Natural killer cell (primary cell): ENCODE measurements at regions not wholly inside any gene's neighbourhood (a gene's known extent, or its start where the extent isn't known, plus 50 kb on each side); places are given as distances from the start of the nearest gene placed in this dataset.

Source experiments
- ATAC-seq, 3 donors: fragments of 150-1000 bp in 2 of 3; fragments of 200-7000 bp in 1 of 3; cut with Tn5 transposase; 1 replicate in 1 of 3; 2 replicates in 2 of 3; pipeline ENCODE4 v1.10.0; 2021; ENCODE audit warnings: mild to moderate bottlenecking in 2 of 3, moderate library complexity in 2 of 3
- DNase-seq, 2 donors: peaks; one replicate each; pipeline versions ENCODE4 v3.0.0 to v3.0.0-alpha.2; 2013 to 2021; ENCODE audit warnings: mixed read lengths in 1 of 2
- H3K27ac ChIP-seq: one replicate; pipeline ENCODE4 v1.5.1; 2013; ENCODE audit warnings: mild to moderate bottlenecking, low read length
- H3K27me3 ChIP-seq: one replicate; pipeline ENCODE4 v1.6.1; 2013; ENCODE audit warnings: low read length; ENCODE audit not compliant: control insufficient read depth, insufficient read depth
- H3K36me3 ChIP-seq: one replicate; pipeline ENCODE4 v1.6.1; 2013; ENCODE audit warnings: low read length; ENCODE audit not compliant: control insufficient read depth, insufficient read depth
- H3K4me1 ChIP-seq: one replicate; pipeline ENCODE4 v1.6.1; 2013; ENCODE audit warnings: low read length; ENCODE audit not compliant: control insufficient read depth, insufficient read depth
- H3K4me3 ChIP-seq: one replicate; pipeline ENCODE4 v1.5.1; 2013; ENCODE audit warnings: low read length
- H3K9me3 ChIP-seq: one replicate; pipeline ENCODE4 v1.6.1; 2013; ENCODE audit warnings: low read length; ENCODE audit not compliant: control insufficient read depth, insufficient read depth
- H3K27ac Mint-ChIP-seq, 2 donors: one replicate each; pipeline ENCODE4 v1.8.0; 2022; ENCODE audit warnings: mild to moderate bottlenecking in 2 of 2, mixed read lengths in 2 of 2, moderate library complexity in 1 of 2
- H3K27me3 Mint-ChIP-seq, 2 donors: one replicate each; pipeline ENCODE4 v1.8.0; 2022; ENCODE audit warnings: low read depth in 2 of 2, mixed read lengths in 2 of 2
- H3K36me3 Mint-ChIP-seq: one replicate; pipeline ENCODE4 v1.8.0; 2022; ENCODE audit warnings: mixed read lengths
- H3K4me1 Mint-ChIP-seq, 2 donors: one replicate each; pipeline ENCODE4 v1.8.0; 2022; ENCODE audit warnings: mixed read lengths in 2 of 2
- H3K4me3 Mint-ChIP-seq: one replicate; pipeline ENCODE4 v1.8.0; 2022; ENCODE audit warnings: mild to moderate bottlenecking, moderate library complexity, mixed read lengths
- H3K9me3 Mint-ChIP-seq, 2 donors: one replicate each; pipeline ENCODE4 v1.8.0; 2022; ENCODE audit warnings: mixed read lengths in 2 of 2
- CTCF ChIP-seq: fragments of 200-600 bp; IDR thresholded peaks from one replicate; pipeline ENCODE4 v1.8.0; 2022; ENCODE audit warnings: antibody characterized with exemption
- WGBS: methylation state at CpG from one replicate; pipeline ENCODE4 v1.1.7; 2013; ENCODE audit warnings: missing lambda C conversion rate; ENCODE audit not compliant: insufficient coverage; 5-methylcytosine and 5-hydroxymethylcytosine counted together
- intact Hi-C: fragments of 100-400 bp; cut with micrococcal nuclease; formaldehyde crosslinking; loops from one replicate; pipeline ENCODE4 v1.14.2; 2022

- Mint-ChIP-seq H3K36me3 (no peaks in the 10 kb centered on the region), H3K27me3 (no peaks in the 10 kb centered on the region), H3K9me3 (peaks cover 6 to 9% of the 10 kb centered on the region in 2 donors), H3K4me3 (no peak overlapping the region), H3K27ac (no peak overlapping the region), H3K4me1 (no peaks in the 10 kb centered on the region)
- Histone ChIP-seq H3K27me3 (no peaks in the 10 kb centered on the region), H3K9me3 (no peaks in the 10 kb centered on the region), H3K36me3 (no peaks in the 10 kb centered on the region), H3K27ac (no peak overlapping the region), H3K4me1 (no peaks in the 10 kb centered on the region), H3K4me3 (no peak overlapping the region)
- no peak for TF ChIP-seq CTCF
- 91% methylated on average over 5 of the region's 5 CpGs for WGBS
- intact Hi-C loops = no loop called here
- ATAC-seq (no peak), DNase-seq (no peak)
Observed at GRCh38 chr5:53366245-53366644, 114.2 kb upstream of the FST start.

- H3K4me3 ChIP-seq = no peak overlapping the region
- Mint-ChIP-seq H3K27me3 (no peaks in the 10 kb centered on the region), H3K9me3 (peaks cover 6 to 9% of the 10 kb centered on the region in 2 donors), H3K27ac (no peak overlapping the region), H3K4me3 (no peak overlapping the region), H3K36me3 (no peaks in the 10 kb centered on the region), H3K4me1 (no peaks in the 10 kb centered on the region)
- DNase-seq (no peak), ATAC-seq (no peak)
- no peaks in the 10 kb centered on the region for H3K9me3 ChIP-seq
- intact Hi-C loops = no loop called here
- TF ChIP-seq CTCF = no peak
- no peak overlapping the region for H3K27ac ChIP-seq
- H3K36me3 ChIP-seq = no peaks in the 10 kb centered on the region
- no peaks in the 10 kb centered on the region for H3K27me3 ChIP-seq
- H3K4me1 ChIP-seq = no peaks in the 10 kb centered on the region
- 94% methylated on average over 1 of the region's 1 CpG for WGBS
Observed at GRCh38 chr5:53367727-53368126, 112.7 kb upstream of the FST start.

GRCh38 chr5:53368516-53368915 is 111.9 kb upstream of the FST start:
- 50% methylated on average over 1 of the region's 1 CpG for WGBS
- no peaks in the 10 kb centered on the region for H3K27me3 Mint-ChIP-seq

More at GRCh38 chr5:53368516-53368915, 111.9 kb upstream of the FST start:
- no peak overlapping the region for H3K27ac ChIP-seq
- no peak for TF ChIP-seq CTCF
- no peaks in the 10 kb centered on the region for H3K36me3 ChIP-seq
- H3K4me3 ChIP-seq = no peak overlapping the region
- H3K4me1 ChIP-seq = no peaks in the 10 kb centered on the region
- no peak for ATAC-seq
- Mint-ChIP-seq H3K4me3 (no peak overlapping the region), H3K27ac (no peak overlapping the region), H3K36me3 (no peaks in the 10 kb centered on the region), H3K9me3 (peaks cover 6 to 9% of the 10 kb centered on the region in 2 donors), H3K4me1 (no peaks in the 10 kb centered on the region)
- no peaks in the 10 kb centered on the region for H3K27me3 ChIP-seq
- no peak for DNase-seq
- no peaks in the 10 kb centered on the region for H3K9me3 ChIP-seq
- intact Hi-C loops = no loop called here
